GM19438 (cell line): ENCODE measurements at regions not wholly inside any gene's neighbourhood (a gene's known extent, or its start where the extent isn't known, plus 50 kb on each side); places are given as distances from the start of the nearest gene placed in this dataset.

Experiments used
- ATAC-seq: cut with Tn5 transposase; IDR thresholded peaks from one replicate; pipeline ENCODE4 v1.9.1; 2021; ENCODE audit warnings: low read depth; ENCODE audit not compliant: unreplicated experiment

DNA sequence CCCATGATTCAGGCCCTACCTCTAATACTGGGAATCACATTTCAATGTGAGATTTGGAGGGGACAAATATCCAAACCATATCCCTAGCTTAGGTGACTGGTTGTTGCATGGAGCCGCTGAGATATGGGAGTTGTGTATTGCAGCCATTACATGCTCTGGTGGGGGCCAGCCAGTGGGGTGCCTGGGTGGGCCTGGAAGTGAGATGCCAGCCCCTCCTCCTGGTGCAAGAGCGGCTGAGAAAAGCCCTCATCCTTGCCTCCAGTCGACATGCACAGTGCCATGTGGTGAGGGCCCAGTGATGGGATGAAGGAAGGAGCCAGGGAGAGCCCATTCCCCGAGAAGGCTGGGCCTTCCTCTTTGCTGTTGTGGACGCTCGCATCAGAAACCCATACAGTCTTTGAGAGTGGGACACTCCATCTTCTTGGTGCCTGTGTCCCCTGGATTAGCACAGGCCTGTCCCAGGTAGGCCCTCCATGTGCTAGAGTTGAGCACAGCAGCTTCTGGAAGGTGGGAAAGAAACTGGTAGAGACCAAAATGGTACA is 1043.0 kb downstream of the TBC1D22A start:
- ATAC-seq = no peak

- ATAC-seq = no peak
Measured at GRCh38 chr22:47804281-47804680, 1041.8 kb downstream of the TBC1D22A start.

DNA sequence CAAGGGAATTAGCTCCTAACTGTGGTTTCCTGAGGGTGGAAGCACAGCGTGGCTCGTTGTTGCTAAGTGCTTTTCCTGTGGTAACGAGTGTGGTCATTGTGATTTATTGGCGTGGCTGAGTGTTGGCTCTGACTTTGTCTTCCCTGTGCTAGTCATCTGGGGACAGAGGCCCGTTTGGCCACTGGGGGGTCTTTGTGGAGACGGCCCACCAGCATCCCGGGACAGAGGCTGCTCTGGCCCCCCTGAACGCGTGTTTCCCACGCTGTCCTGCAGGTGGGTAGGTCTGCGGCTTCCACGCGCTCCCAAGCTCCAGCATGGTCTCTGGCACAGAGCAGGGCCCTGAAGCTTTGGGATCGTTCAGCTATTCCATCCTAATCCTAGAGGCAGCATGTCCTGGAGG is 1040.0 kb downstream of the TBC1D22A start:
- no peak for ATAC-seq

- no peak for ATAC-seq
Measured at GRCh38 chr22:47801541-47802245, 1039.2 kb downstream of the TBC1D22A start.

DNA sequence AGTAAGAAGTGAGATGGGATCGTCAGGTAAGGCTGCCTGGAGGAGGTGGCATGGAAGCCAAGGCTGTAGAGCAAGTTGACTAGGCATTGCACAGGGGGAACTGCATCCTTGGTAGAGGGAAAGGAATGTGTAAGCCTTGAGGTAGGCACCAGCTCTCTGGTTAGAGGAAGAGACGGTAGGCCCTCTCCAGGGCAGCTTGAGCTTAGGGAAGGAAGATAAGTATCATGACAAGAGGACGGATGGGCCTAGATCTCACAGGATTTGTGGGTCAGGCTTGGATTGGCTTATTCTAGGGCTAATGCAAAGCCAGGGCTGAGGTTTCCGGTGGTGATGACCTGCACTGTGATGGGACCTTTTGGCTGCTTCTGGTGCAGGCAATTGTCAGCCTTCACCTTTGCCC is 1035.8 kb downstream of the TBC1D22A start:
- ATAC-seq = no peak

GRCh38 chr22:47797342-47797945 is 1035.0 kb downstream of the TBC1D22A start:
- no peak for ATAC-seq

DNA sequence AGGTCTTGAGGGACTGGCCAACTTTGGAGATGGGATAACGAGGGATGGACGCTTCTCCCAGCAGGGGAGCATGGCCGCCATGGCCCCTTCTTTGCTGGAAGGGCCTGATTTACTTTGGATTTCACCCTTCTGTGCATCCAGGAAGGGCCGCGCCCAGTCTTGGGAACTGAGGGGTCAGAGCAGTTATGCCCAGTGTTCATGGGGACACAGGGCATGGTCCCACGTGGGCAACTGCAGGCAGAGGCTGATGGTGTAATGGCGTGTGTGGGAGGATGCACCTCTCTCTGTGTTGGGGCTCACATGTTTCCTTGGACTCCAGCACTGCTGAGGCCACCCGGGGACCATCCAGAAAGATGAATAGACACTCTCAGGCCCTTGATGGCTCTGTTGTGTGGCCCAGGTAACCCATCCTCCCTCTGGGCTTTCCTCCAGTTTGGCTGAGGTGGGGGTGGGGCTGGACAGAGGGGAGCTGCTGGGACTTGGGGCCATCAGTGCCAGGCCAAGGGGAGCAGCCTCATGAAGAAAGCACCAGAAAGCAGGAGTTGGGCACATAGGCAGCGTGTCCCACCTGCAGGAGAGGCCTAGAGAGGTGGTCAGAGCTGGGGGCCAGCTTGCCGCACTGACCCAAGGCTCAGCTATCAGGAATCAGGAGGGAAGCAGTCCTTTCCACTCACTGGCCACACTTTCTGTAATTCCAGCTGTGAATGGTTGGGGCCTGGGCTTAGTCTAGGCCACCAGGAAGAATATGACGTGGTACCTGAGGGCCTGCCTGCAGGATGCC is 1033.9 kb downstream of the TBC1D22A start:
- no peak for ATAC-seq

DNA sequence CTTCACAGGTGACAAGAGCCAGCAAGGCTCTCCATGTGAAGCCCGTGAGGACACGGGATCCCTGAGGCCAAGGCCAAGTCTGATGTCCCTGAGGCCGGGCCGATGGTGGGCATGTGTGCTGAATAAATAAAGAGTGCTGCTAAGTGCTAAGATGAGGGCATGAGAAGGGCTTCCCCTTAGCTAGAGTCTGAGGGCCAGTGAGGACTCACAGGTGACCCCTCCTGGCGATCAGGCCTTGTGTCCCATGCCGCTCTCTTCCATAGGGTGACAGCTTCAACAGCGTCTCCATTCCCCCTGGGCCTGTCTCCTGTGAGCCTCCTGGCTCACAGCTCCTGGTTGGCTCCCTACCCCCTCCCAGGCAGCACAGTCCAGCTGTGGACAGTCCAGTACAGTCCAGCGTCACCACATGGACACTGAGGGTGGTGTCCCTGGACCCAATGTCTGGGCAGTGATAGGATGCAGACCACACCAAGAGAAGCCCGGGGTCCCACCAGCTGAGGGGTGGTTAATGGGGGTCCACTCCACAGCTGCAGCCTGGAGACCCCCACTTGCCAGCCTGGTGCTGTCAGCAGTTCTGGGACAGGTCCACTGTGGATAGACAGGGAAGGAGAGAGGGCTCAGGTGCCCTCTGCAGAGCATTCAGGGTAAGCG is 1033.2 kb downstream of the TBC1D22A start:
- ATAC-seq = no peak

- no peak for ATAC-seq
Measured at GRCh38 chr22:47794851-47795250, 1032.4 kb downstream of the TBC1D22A start.

DNA sequence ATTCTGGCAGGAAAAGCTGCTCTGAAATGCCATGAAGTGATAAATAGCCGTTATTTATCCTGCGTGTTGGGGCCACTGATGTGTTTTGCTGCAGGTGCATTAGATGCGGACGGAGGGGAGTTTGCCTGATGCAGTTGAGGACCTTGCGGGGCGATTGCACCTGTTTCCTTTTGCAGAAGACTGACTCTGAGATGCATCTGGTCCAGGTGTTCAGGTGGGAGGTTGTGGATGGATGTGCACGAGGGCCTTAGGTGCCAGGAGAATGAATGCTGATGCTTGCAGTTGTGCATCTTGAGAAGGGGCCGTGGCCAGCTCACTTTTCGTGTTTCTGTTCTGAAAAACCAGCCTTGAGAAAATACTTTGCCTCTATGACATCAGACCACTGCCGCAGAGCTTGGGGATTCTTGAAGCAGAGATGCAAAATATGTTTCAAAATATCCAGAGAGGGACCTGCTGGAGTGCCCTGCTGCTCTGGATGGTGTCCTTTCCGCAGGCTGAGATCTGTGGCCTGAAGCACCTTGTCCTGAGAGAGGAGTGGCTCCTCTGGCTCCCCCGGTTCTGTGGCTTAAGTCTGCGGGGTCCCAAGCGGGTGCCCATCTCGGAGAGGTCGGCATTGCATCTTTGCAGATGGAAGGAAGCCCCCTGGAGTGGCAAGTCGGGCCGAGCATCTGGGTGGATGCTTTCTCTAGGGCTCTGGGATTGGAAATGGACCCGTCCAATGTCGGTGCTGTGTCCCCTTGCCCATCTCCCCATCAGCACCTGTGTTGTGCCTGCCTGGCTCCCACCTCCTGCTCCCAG is 1031.1 kb downstream of the TBC1D22A start:
- no peak for ATAC-seq

GRCh38 chr22:47789171-47789570 is 1026.7 kb downstream of the TBC1D22A start:
- ATAC-seq = no peak

DNA sequence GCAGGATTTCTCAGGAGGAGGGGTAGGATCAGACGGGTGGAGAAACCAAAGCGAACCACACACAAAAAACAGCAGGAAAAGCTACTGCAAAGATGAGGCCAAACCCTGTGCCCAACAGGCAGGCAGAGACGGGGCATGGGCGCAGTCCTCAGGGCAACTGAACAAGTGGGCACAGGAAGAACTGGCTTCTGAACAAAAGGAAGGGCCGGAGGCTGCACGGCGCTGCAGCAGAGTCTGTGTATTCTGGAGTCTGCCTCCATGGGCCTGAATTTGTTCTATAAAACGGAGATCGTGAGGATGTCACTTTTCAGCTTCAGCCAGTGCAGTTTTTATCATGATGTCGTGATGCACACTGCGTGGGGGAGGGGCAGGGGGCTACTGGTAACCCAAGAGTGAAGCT is 1026.0 kb downstream of the TBC1D22A start:
- ATAC-seq = no peak

GRCh38 chr22:47787501-47788227 is 1025.2 kb downstream of the TBC1D22A start:
- no peak for ATAC-seq

GRCh38 chr22:47786650-47787290 is 1024.3 kb downstream of the TBC1D22A start:
- no peak for ATAC-seq

DNA sequence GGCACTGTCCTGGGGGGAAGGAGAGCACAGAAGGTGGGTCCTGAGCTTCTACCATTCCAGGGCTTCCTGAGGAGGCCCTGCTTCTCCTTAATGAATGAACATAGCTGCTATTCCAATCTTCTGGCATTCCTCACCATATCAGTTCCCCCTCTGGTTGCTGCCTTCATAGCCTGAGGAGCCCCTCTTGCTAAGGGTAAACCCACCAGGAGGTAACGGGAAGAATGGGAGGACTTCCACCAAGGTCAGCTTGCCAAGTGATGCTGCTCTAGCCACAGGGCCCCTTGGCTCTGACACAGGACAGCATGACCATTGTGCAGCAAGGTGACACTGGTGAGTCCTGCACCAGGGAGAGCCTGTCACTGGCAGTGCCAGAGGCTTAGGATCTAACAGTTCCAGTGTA is 1022.5 kb downstream of the TBC1D22A start:
- no peak for ATAC-seq

GRCh38 chr22:47784367-47784983 is 1022.0 kb downstream of the TBC1D22A start:
- ATAC-seq = no peak

GRCh38 chr22:47783433-47784366 is 1021.2 kb downstream of the TBC1D22A start:
- no peak for ATAC-seq
